ENCODE measurements at regions not wholly inside any gene's neighbourhood (a gene's known extent, or its start where the extent isn't known, plus 50 kb on each side); places are given as distances from the start of the nearest gene placed in this dataset.

- Histone ChIP-seq H3K4me3 (ENCODE audit: insufficient read depth, low read depth, low read length, poor library complexity, severe bottlenecking) (no peak overlapping the region), H3K27me3 (replicated peaks; ENCODE audit: control insufficient read depth, insufficient read depth, low read length, poor library complexity, severe bottlenecking) (no peaks in the 10 kb centered on the region), H3K4me1 (ENCODE audit: control insufficient read depth, insufficient read depth, low read length, poor library complexity, severe bottlenecking) (no peaks in the 10 kb centered on the region), H3K9me3 (ENCODE audit: control insufficient read depth, low read length) (no peaks in the 10 kb centered on the region), H3K27ac (ENCODE audit: insufficient read depth, low read length, poor library complexity, severe bottlenecking) (no peak overlapping the region), H3K36me3 (ENCODE audit: control insufficient read depth, insufficient read depth, low read length) (no peaks in the 10 kb centered on the region)
- DNase-seq = no peak
Measured at GRCh38 chr5:175253597-175253996, 190.4 kb downstream of the DRD1 start.

GRCh38 chr5:175252234-175252805 is 191.7 kb downstream of the DRD1 start:
- no peaks in the 10 kb centered on the region for H3K9me3 ChIP-seq (ENCODE audit: control insufficient read depth, low read length)
- DNase-seq = no peak
- no peaks in the 10 kb centered on the region for H3K36me3 ChIP-seq (ENCODE audit: control insufficient read depth, insufficient read depth, low read length)

DNA sequence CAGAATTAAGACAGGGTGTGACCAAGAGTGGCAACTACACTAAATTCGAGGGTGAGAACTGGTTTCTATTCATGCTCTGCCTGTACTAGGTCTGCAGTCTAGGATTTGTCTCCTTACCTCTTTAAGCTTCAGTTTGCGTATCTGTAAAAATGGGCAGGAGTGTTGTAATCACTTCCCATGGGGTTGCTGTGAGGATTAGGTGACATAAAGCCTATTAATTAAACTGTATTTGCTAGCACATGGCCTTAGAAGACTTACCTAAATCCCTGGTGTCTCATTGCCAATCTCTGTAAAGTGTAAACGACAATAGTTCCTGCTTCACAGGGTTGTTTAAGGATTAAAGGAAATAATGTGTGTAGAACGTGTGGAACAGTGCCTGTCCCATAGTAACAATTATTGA is 193.6 kb downstream of the DRD1 start:
- DNase-seq = no peak
- H3K4me3 ChIP-seq (ENCODE audit: insufficient read depth, low read depth, low read length, poor library complexity, severe bottlenecking) = no peak overlapping the region
- H3K27ac ChIP-seq (ENCODE audit: insufficient read depth, low read length, poor library complexity, severe bottlenecking) = no peak overlapping the region
- no peaks in the 10 kb centered on the region for H3K4me1 ChIP-seq (ENCODE audit: control insufficient read depth, insufficient read depth, low read length, poor library complexity, severe bottlenecking)
- H3K9me3 ChIP-seq (ENCODE audit: control insufficient read depth, low read length) = no peaks in the 10 kb centered on the region
- H3K27me3 ChIP-seq (replicated peaks; ENCODE audit: control insufficient read depth, insufficient read depth, low read length, poor library complexity, severe bottlenecking) = no peaks in the 10 kb centered on the region
- no peaks in the 10 kb centered on the region for H3K36me3 ChIP-seq (ENCODE audit: control insufficient read depth, insufficient read depth, low read length)

More at GRCh38 chr5:175252234-175252805, 191.7 kb downstream of the DRD1 start:
- no peak overlapping the region for H3K27ac ChIP-seq (ENCODE audit: insufficient read depth, low read length, poor library complexity, severe bottlenecking)
- no peaks in the 10 kb centered on the region for H3K27me3 ChIP-seq (replicated peaks; ENCODE audit: control insufficient read depth, insufficient read depth, low read length, poor library complexity, severe bottlenecking)
- H3K4me3 ChIP-seq (ENCODE audit: insufficient read depth, low read depth, low read length, poor library complexity, severe bottlenecking) = no peak overlapping the region
- H3K4me1 ChIP-seq (ENCODE audit: control insufficient read depth, insufficient read depth, low read length, poor library complexity, severe bottlenecking) = no peaks in the 10 kb centered on the region

- Histone ChIP-seq H3K4me1 (ENCODE audit: control insufficient read depth, insufficient read depth, low read length, poor library complexity, severe bottlenecking) (no peaks in the 10 kb centered on the region), H3K9me3 (ENCODE audit: control insufficient read depth, low read length) (no peaks in the 10 kb centered on the region), H3K27ac (ENCODE audit: insufficient read depth, low read length, poor library complexity, severe bottlenecking) (no peak overlapping the region), H3K36me3 (ENCODE audit: control insufficient read depth, insufficient read depth, low read length) (no peaks in the 10 kb centered on the region), H3K27me3 (replicated peaks; ENCODE audit: control insufficient read depth, insufficient read depth, low read length, poor library complexity, severe bottlenecking) (no peaks in the 10 kb centered on the region), H3K4me3 (ENCODE audit: insufficient read depth, low read depth, low read length, poor library complexity, severe bottlenecking) (no peak overlapping the region)
- DNase-seq = no peak
Measured at GRCh38 chr5:175248416-175248905, 195.5 kb downstream of the DRD1 start.

- no peaks in the 10 kb centered on the region for H3K27me3 ChIP-seq (replicated peaks; ENCODE audit: control insufficient read depth, insufficient read depth, low read length, poor library complexity, severe bottlenecking)
- no peaks in the 10 kb centered on the region for H3K36me3 ChIP-seq (ENCODE audit: control insufficient read depth, insufficient read depth, low read length)
- no peak overlapping the region for H3K27ac ChIP-seq (ENCODE audit: insufficient read depth, low read length, poor library complexity, severe bottlenecking)
- no peaks in the 10 kb centered on the region for H3K4me1 ChIP-seq (ENCODE audit: control insufficient read depth, insufficient read depth, low read length, poor library complexity, severe bottlenecking)
- DNase-seq = no peak
- no peak overlapping the region for H3K4me3 ChIP-seq (ENCODE audit: insufficient read depth, low read depth, low read length, poor library complexity, severe bottlenecking)
- no peaks in the 10 kb centered on the region for H3K9me3 ChIP-seq (ENCODE audit: control insufficient read depth, low read length)
Measured at GRCh38 chr5:175246889-175247520, 197.0 kb downstream of the DRD1 start.

- no peak overlapping the region for H3K27ac ChIP-seq (ENCODE audit: insufficient read depth, low read length, poor library complexity, severe bottlenecking)
- no peaks in the 10 kb centered on the region for H3K4me1 ChIP-seq (ENCODE audit: control insufficient read depth, insufficient read depth, low read length, poor library complexity, severe bottlenecking)
- H3K36me3 ChIP-seq (ENCODE audit: control insufficient read depth, insufficient read depth, low read length) = no peaks in the 10 kb centered on the region
- H3K9me3 ChIP-seq (ENCODE audit: control insufficient read depth, low read length) = no peaks in the 10 kb centered on the region
- no peaks in the 10 kb centered on the region for H3K27me3 ChIP-seq (replicated peaks; ENCODE audit: control insufficient read depth, insufficient read depth, low read length, poor library complexity, severe bottlenecking)
- H3K4me3 ChIP-seq (ENCODE audit: insufficient read depth, low read depth, low read length, poor library complexity, severe bottlenecking) = no peak overlapping the region
- DNase-seq = no peak
Measured at GRCh38 chr5:175246242-175246888, 197.6 kb downstream of the DRD1 start.

GRCh38 chr5:175243441-175243840 is 200.5 kb downstream of the DRD1 start:
- no peak for DNase-seq
- H3K27ac ChIP-seq (ENCODE audit: insufficient read depth, low read length, poor library complexity, severe bottlenecking) = no peak overlapping the region
- no peaks in the 10 kb centered on the region for H3K27me3 ChIP-seq (replicated peaks; ENCODE audit: control insufficient read depth, insufficient read depth, low read length, poor library complexity, severe bottlenecking)
- no peaks in the 10 kb centered on the region for H3K4me1 ChIP-seq (ENCODE audit: control insufficient read depth, insufficient read depth, low read length, poor library complexity, severe bottlenecking)
- no peak overlapping the region for H3K4me3 ChIP-seq (ENCODE audit: insufficient read depth, low read depth, low read length, poor library complexity, severe bottlenecking)
- H3K36me3 ChIP-seq (ENCODE audit: control insufficient read depth, insufficient read depth, low read length) = no peaks in the 10 kb centered on the region
- no peaks in the 10 kb centered on the region for H3K9me3 ChIP-seq (ENCODE audit: control insufficient read depth, low read length)

- Histone ChIP-seq H3K4me3 (ENCODE audit: insufficient read depth, low read depth, low read length, poor library complexity, severe bottlenecking) (no peak overlapping the region), H3K9me3 (ENCODE audit: control insufficient read depth, low read length) (no peaks in the 10 kb centered on the region), H3K27me3 (replicated peaks; ENCODE audit: control insufficient read depth, insufficient read depth, low read length, poor library complexity, severe bottlenecking) (no peaks in the 10 kb centered on the region), H3K27ac (ENCODE audit: insufficient read depth, low read length, poor library complexity, severe bottlenecking) (no peak overlapping the region), H3K36me3 (ENCODE audit: control insufficient read depth, insufficient read depth, low read length) (no peaks in the 10 kb centered on the region), H3K4me1 (ENCODE audit: control insufficient read depth, insufficient read depth, low read length, poor library complexity, severe bottlenecking) (no peaks in the 10 kb centered on the region)
- DNase-seq = no peak
Measured at GRCh38 chr5:175242207-175242606, 201.8 kb downstream of the DRD1 start.

GRCh38 chr5:175238326-175238725 is 205.7 kb downstream of the DRD1 start:
- Histone ChIP-seq H3K4me1 (ENCODE audit: control insufficient read depth, insufficient read depth, low read length, poor library complexity, severe bottlenecking) (no peaks in the 10 kb centered on the region), H3K4me3 (ENCODE audit: insufficient read depth, low read depth, low read length, poor library complexity, severe bottlenecking) (no peak overlapping the region), H3K36me3 (ENCODE audit: control insufficient read depth, insufficient read depth, low read length) (no peaks in the 10 kb centered on the region), H3K27me3 (replicated peaks; ENCODE audit: control insufficient read depth, insufficient read depth, low read length, poor library complexity, severe bottlenecking) (no peaks in the 10 kb centered on the region), H3K27ac (ENCODE audit: insufficient read depth, low read length, poor library complexity, severe bottlenecking) (no peak overlapping the region), H3K9me3 (ENCODE audit: control insufficient read depth, low read length) (no peaks in the 10 kb centered on the region)
- DNase-seq = no peak

DNA sequence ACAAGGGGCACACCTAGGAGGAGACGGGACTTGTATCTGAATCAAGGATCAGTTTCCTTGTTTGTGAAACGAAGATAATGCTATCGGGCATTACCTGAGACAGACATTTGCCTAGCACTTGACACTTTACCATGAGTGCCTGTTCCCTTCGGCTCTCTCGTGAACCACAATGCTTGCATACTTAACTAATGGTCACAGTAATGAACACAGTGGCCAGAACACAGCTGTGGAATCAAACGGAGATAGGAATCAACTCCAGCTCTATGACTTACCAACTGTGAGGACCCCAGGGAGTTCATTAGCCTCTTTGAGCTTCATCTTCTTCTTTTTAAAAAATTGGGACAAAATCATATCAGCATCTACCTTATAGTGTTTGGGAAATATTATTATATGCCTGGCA is 207.8 kb downstream of the DRD1 start:
- no peak for DNase-seq
- no peak overlapping the region for H3K27ac ChIP-seq (ENCODE audit: insufficient read depth, low read length, poor library complexity, severe bottlenecking)
- no peaks in the 10 kb centered on the region for H3K36me3 ChIP-seq (ENCODE audit: control insufficient read depth, insufficient read depth, low read length)
- no peaks in the 10 kb centered on the region for H3K4me1 ChIP-seq (ENCODE audit: control insufficient read depth, insufficient read depth, low read length, poor library complexity, severe bottlenecking)
- H3K27me3 ChIP-seq (replicated peaks; ENCODE audit: control insufficient read depth, insufficient read depth, low read length, poor library complexity, severe bottlenecking) = no peaks in the 10 kb centered on the region
- H3K9me3 ChIP-seq (ENCODE audit: control insufficient read depth, low read length) = no peaks in the 10 kb centered on the region
- no peak overlapping the region for H3K4me3 ChIP-seq (ENCODE audit: insufficient read depth, low read depth, low read length, poor library complexity, severe bottlenecking)

Data from effector memory CD4-positive, alpha-beta T cell (primary cell).